ENCODE measurements at regions not wholly inside any gene's neighbourhood (a gene's known extent, or its start where the extent isn't known, plus 50 kb on each side); places are given as distances from the start of the nearest gene placed in this dataset.
"Not testable (repeated sequence)": the region's sequence is repeated elsewhere in the genome, so short reads cannot be mapped to it uniquely, and the experiment has no call there.

- DNase-seq (ENCODE audit: low read depth, low spot score): no peak
- TF ChIP-seq CTCF (conservative IDR thresholded peaks at IDR 0.05): no peak
- Mint-ChIP-seq H3K27ac (ENCODE audit: unreplicated experiment) (no peak overlapping the region), H3K4me3 (no peak overlapping the region), H3K9me3 (no peaks in the 10 kb centered on the region), H3K4me1 (peaks cover 6% of the 10 kb centered on the region), H3K27me3 (ENCODE audit: low read depth) (no peaks in the 10 kb centered on the region), H3K36me3 (ENCODE audit: low read depth) (no peaks in the 10 kb centered on the region)
These were observed 62.9 kb upstream of the VKORC1L1 start for GRCh38 chr7:65809982-65810288.

DNA sequence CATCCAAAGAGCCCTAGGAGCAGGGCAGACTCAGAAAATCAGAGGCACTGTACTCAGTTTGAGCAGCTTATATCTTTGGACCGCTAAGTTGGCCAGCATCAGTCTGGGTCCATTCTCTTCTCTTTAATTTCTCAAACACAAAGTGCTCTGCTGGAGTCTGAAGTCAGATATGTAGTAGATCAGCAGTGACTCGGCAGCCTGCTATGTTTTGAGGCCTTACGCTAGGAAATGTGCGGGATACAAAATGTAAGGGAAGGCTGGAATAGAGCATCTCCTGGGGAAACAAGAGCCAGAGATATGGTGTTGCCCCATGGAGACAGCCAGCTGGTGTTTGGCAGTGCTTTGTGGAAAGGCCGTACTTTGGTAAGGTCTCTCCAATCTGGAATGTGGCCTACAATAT lies 60.6 kb upstream of the VKORC1L1 start:
- H3K4me1 Mint-ChIP-seq: no peaks in the 10 kb centered on the region
- H3K4me3 Mint-ChIP-seq: no peak overlapping the region
- H3K9me3 Mint-ChIP-seq: no peaks in the 10 kb centered on the region
- no peaks in the 10 kb centered on the region for H3K27me3 Mint-ChIP-seq (ENCODE audit: low read depth)
- no peak for DNase-seq (ENCODE audit: low read depth, low spot score)
- TF ChIP-seq CTCF (conservative IDR thresholded peaks at IDR 0.05): no peak
- no peak overlapping the region for H3K27ac Mint-ChIP-seq (ENCODE audit: unreplicated experiment)
- no peaks in the 10 kb centered on the region for H3K36me3 Mint-ChIP-seq (ENCODE audit: low read depth)

GRCh38 chr7:65814556-65815167 lies 58.2 kb upstream of the VKORC1L1 start:
- H3K27ac Mint-ChIP-seq (ENCODE audit: unreplicated experiment); H3K36me3 Mint-ChIP-seq (ENCODE audit: low read depth); H3K9me3 Mint-ChIP-seq; H3K27me3 Mint-ChIP-seq (ENCODE audit: low read depth); DNase-seq (ENCODE audit: low read depth, low spot score); H3K4me3 Mint-ChIP-seq; H3K4me1 Mint-ChIP-seq: not testable (repeated sequence)

DNA sequence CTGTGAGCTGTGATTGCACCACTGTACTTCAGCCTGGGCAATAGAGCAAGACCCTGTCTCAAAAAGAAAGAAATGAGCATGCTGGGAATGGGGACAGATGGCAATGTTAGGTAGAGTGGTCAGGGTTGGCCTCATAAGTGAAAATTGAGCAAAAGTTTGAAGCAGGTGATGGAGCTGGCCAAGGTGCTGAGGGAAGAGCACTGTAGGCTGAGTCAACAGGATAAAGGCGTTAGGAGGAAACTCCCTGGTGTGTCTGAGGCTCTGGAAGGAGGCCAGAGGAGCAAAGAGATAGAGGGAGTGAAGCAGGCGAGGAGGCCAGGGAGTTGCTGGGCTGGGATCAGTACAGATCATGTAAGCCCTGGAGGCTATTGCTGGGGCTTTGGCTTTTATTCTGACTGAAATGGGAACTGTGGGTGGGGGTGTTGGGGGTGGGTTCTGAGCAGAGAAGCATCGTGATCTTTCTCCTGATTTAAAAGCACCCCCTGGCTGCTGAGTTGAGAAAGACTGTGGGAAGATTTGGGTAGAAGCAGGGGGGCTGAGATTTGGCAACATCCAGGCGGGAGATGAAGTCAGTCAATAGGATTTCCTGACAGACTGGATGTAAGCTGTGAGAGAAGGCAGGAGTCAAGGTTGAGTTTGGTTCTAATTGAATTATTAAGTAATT lies 52.5 kb upstream of the VKORC1L1 start:
- Mint-ChIP-seq H3K4me1 (no peaks in the 10 kb centered on the region), H3K27me3 (ENCODE audit: low read depth) (no peaks in the 10 kb centered on the region), H3K36me3 (ENCODE audit: low read depth) (no peaks in the 10 kb centered on the region), H3K4me3 (no peak overlapping the region), H3K27ac (ENCODE audit: unreplicated experiment) (no peak overlapping the region), H3K9me3 (no peaks in the 10 kb centered on the region)
- no peak for TF ChIP-seq CTCF (conservative IDR thresholded peaks at IDR 0.05)
- no peak for DNase-seq (ENCODE audit: low read depth, low spot score)

Data from neural crest cell (in vitro differentiated cells).